K562 (cell line): ENCODE measurements at regions not wholly inside any gene's neighbourhood (a gene's known extent, or its start where the extent isn't known, plus 50 kb on each side); places are given as distances from the start of the nearest gene placed in this dataset.
A peak's percentile ranks its signal among the peaks of the same experiment; 100 is the strongest.

Source experiments
- ATAC-seq: fragments of 200-7000 bp; cut with Tn5 transposase; 3 replicates; pipeline ENCODE4 v1.9.1; 2020; ENCODE audit warnings: moderate library complexity
- BruUV-seq: library from RNA; stranded (reverse); fragments of 400-500 nt; replicated peaks from 2 replicates; lab custom pipeline; 2021; lab: Mats Ljungman, UMichigan
- CTCF ChIA-PET: fragments of 300-600 bp; formaldehyde crosslinking; extraction: SDS; loops from one replicate; lab custom pipeline; 2021; ENCODE audit warnings: low intra/inter-chr PET ratio; lab: Yijun Ruan, JAX
- POLR2A ChIA-PET: fragments of 300-600, 350-650 bp; sonication (Branson Sonifier 250); formaldehyde crosslinking; extraction: SDS; loops from one replicate; lab custom pipeline; 2021; ENCODE audit warnings: antibody characterized with exemption, inconsistent platforms; lab: Yijun Ruan, JAX
- DNase-seq, 4 experiments: peaks; one replicate each; pipeline versions ENCODE4 v3.0.0 to v3.0.0-alpha.2; 2011 to 2018; ENCODE audit warnings: low spot score in 3 of 4, mixed read lengths in 3 of 4; ENCODE audit errors: extremely low read depth in 1 of 4
- FAIRE-seq: peaks from 2 replicates; lab custom pipeline; 2011; peaks lifted over from hg19 to GRCh38; lab: Jason Lieb, UNC
- H2AFZ ChIP-seq: 2 replicates; pipeline ENCODE4 v1.6.0; 2011; ENCODE audit warnings: low read depth, low read length, control low read depth, inconsistent platforms
- H3K27ac ChIP-seq: fragments of 200-600 bp; 3 replicates; pipeline ENCODE4 v1.8.0; 2011; ENCODE audit warnings: low read depth, mild to moderate bottlenecking, control low read depth, inconsistent platforms, low read length, moderate library complexity, mixed read lengths; ENCODE audit errors: extremely low read depth
- H3K27me3 ChIP-seq, 2 experiments: fragments of 300-600 bp in 1 of 2; 2 replicates in 1 of 2; 3 replicates in 1 of 2; pipeline versions ENCODE4 v1.6.0 to v1.8.0; 2011; ENCODE audit warnings: inconsistent platforms in 2 of 2, low read length in 2 of 2, mild to moderate bottlenecking in 1 of 2, mixed read lengths in 1 of 2, moderate library complexity in 1 of 2; ENCODE audit not compliant: control insufficient read depth in 2 of 2, insufficient read depth in 2 of 2
- H3K36me3 ChIP-seq: fragments of 300-600 bp; 3 replicates; pipeline ENCODE4 v1.8.0; 2011; ENCODE audit warnings: mild to moderate bottlenecking, low read length, inconsistent platforms; ENCODE audit not compliant: control insufficient read depth, insufficient read depth
- H3K4me1 ChIP-seq, 2 experiments: fragments of 200-600 bp in 1 of 2; replicated peaks in 1 of 2; 2 replicates in 1 of 2; 3 replicates in 1 of 2; pipeline versions ENCODE4 v1.5.1 to v1.8.0; 2011; ENCODE audit warnings: inconsistent platforms in 2 of 2, low read length in 2 of 2, mild to moderate bottlenecking in 1 of 2, mixed read lengths in 1 of 2, moderate library complexity in 1 of 2; ENCODE audit not compliant: control insufficient read depth in 2 of 2, insufficient read depth in 2 of 2
- H3K4me2 ChIP-seq: 2 replicates; pipeline ENCODE4 v1.6.1; 2011; ENCODE audit warnings: low read length, control low read depth, inconsistent platforms, mixed read lengths; ENCODE audit not compliant: insufficient read depth
- H3K4me3 ChIP-seq: fragments of 200-600 bp; sonication (generic), shearing (Covaris generic); 2 replicates; pipeline ENCODE4 v1.5.1; 2016; ENCODE audit warnings: control low read depth, inconsistent platforms
- H3K79me2 ChIP-seq: fragments of 200-600 bp; 3 replicates; pipeline ENCODE4 v1.8.0; 2011; ENCODE audit warnings: low read length, inconsistent platforms; ENCODE audit not compliant: control insufficient read depth, insufficient read depth
- H3K9ac ChIP-seq, 2 experiments: 2 replicates each; pipeline versions ENCODE4 v1.6.0 to v1.6.1; 2011; ENCODE audit warnings: low read depth in 2 of 2, low read length in 2 of 2, control low read depth in 1 of 2, inconsistent platforms in 1 of 2, mild to moderate bottlenecking in 1 of 2, mixed read lengths in 1 of 2; ENCODE audit not compliant: insufficient read depth in 1 of 2
- H3K9me1 ChIP-seq: one replicate; pipeline ENCODE4 v1.6.0; 2011; ENCODE audit warnings: inconsistent platforms, mild to moderate bottlenecking, low read length, moderate library complexity; ENCODE audit not compliant: control insufficient read depth, insufficient read depth
- H3K9me3 ChIP-seq: replicated peaks from 2 replicates; pipeline ENCODE4 v1.5.1; 2011; ENCODE audit warnings: low read depth, low read length, inconsistent platforms; ENCODE audit not compliant: control insufficient read depth, insufficient read depth
- H4K20me1 ChIP-seq: replicated peaks from 2 replicates; pipeline ENCODE4 v1.6.1; 2011; ENCODE audit warnings: low read length, inconsistent platforms, mixed read lengths; ENCODE audit not compliant: control insufficient read depth, insufficient read depth
- RAD21 ChIP-seq, 2 experiments: fragments of 250-450 bp in 1 of 2; fragments of 450-650 bp in 1 of 2; sonication (Bioruptor Pico) in 1 of 2; formaldehyde crosslinking in 1 of 2; IDR thresholded peaks in 1 of 2; conservative IDR thresholded peaks in 1 of 2; 2 replicates each; pipeline versions ENCODE4 v1.4.0 to v1.8.0; 2020 to 2022; ENCODE audit warnings: mild to moderate bottlenecking in 2 of 2, moderate library complexity in 1 of 2
- SLC30A9 ChIP-seq: fragments of 250-450 bp; sonication (Bioruptor Pico); IDR thresholded peaks from 2 replicates; pipeline ENCODE4 v1.8.0; 2022; ENCODE audit warnings: mild to moderate bottlenecking, moderate library complexity
- TAL1 ChIP-seq: fragments of 450-650 bp; IDR thresholded peaks from 2 replicates; pipeline ENCODE4 v1.6.1; 2016; ENCODE audit warnings: mild to moderate bottlenecking
- TFAP4 ChIP-seq: sonication (generic); formaldehyde crosslinking; IDR thresholded peaks from 2 replicates; pipeline ENCODE4 v1.8.0; 2022; ENCODE audit warnings: missing genetic modification reagents, mild to moderate bottlenecking, moderate library complexity, borderline replicate concordance
- ZNF12 ChIP-seq: sonication (generic); formaldehyde crosslinking; IDR thresholded peaks from 2 replicates; pipeline ENCODE4 v1.4.0; 2020; ENCODE audit warnings: mild to moderate bottlenecking, missing genetic modification reagents
- ZNF639 ChIP-seq, 2 experiments: fragments of 200-800 bp in 1 of 2; sonication (Bioruptor generic) in 1 of 2; sonication (generic) in 1 of 2; formaldehyde crosslinking in 1 of 2; IDR thresholded peaks in 1 of 2; conservative IDR thresholded peaks in 1 of 2; 2 replicates each; pipeline versions ENCODE4 v1.5.0 to v1.6.1; 2016 to 2020; ENCODE audit warnings: missing compliant biosample characterization in 1 of 2, missing genetic modification characterization in 1 of 2, missing genetic modification reagents in 1 of 2
- WGBS: fragments of 100-300 bp; shearing (Covaris generic); methylation state at CpG from one replicate; pipeline ENCODE4 v1.1.6; 2016; ENCODE audit warnings: low coverage, mixed read lengths; ENCODE audit not compliant: insufficient coverage; ENCODE audit errors: missing lambda C conversion rate; 5-methylcytosine and 5-hydroxymethylcytosine counted together
- in situ Hi-C: fragments of 300-500 bp; cut with MboI; formaldehyde crosslinking; loops from 4 replicates; pipeline ENCODE4 v1.15.0; 2018; ENCODE audit warnings: inconsistent platforms, mixed read lengths
- intact Hi-C: fragments of 100-400 bp; cut with micrococcal nuclease; formaldehyde crosslinking; loops from 2 replicates; pipeline ENCODE4 v1.14.2; 2022
- TF ChIP-seq, protein P1 (sequence below): sonication (generic); formaldehyde crosslinking; IDR thresholded peaks from 2 replicates; pipeline ENCODE4 v1.8.0; 2023; ENCODE audit warnings: missing genetic modification reagents, mild to moderate bottlenecking, borderline replicate concordance
- TF ChIP-seq, protein P2 (sequence below), 3 experiments: IDR thresholded peaks in 2 of 3; conservative IDR thresholded peaks in 1 of 3; 2 replicates each; pipeline ENCODE4 v1.5.1; 2011 to 2012; ENCODE audit warnings: low read length in 3 of 3, mild to moderate bottlenecking in 3 of 3, control low read depth in 2 of 3, improper control_type of control experiment in 1 of 3, inconsistent platforms in 1 of 3, low read depth in 1 of 3, mixed read lengths in 1 of 3, moderate library complexity in 1 of 3; ENCODE audit not compliant: insufficient read depth in 2 of 3

DNA sequence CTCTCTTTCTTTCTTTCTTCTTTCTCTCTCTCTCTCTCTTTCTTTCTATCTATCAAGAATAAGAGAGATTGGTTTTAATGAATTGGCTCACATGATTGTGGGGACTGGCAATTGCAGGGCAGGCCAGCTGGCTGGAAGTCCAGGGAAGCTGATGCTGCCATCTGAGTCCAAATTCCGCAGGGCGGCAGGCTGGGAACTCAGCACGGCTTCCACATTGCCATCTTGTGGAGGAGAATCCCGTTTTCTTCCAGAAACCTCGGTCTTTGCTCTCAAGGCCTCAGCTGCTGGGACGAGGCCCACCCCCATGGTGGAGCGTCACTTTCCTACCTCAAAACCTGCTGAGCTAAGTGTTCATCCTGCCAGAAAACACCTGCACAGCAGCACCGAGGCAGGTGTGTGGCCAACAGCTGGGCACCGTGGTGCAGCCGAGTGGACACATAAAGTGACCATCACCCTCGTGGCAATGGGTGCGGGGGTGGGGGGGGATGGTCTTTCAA is 58.8 kb upstream of the SLCO4A1 start:
- no TSS peak for BruUV-seq
- no peaks in the 10 kb centered on the region for H3K9me1 ChIP-seq
- peaks cover 0 to 21% of the 10 kb centered on the region in 2 experiments; a peak in 2 of 5 replicates for H3K4me1 ChIP-seq
- no peaks in the 10 kb centered on the region for H3K36me3 ChIP-seq
- intact Hi-C loops (loop anchor here (2.0 kb wide), 1 partner anchor 33 kb away; no protein-coding TSS in a partner anchor), in situ Hi-C loops (no loop called here)
- H3K9me3 ChIP-seq = no peaks in the 10 kb centered on the region
- H3K4me2 ChIP-seq = no peak overlapping the region
- no peak overlapping the region for H3K9ac ChIP-seq
- WGBS = 2% methylated on average over 11 of the region's 12 CpGs
- H3K27me3 ChIP-seq = peaks cover 16 to 80% of the 10 kb centered on the region in 2 experiments; a peak in 4 of 5 replicates
- H2AFZ ChIP-seq = no peak overlapping the region
- ATAC-seq (no peak), DNase-seq (peak in 1 of 4 experiments; percentile 18), FAIRE-seq (no peak)
- no peak overlapping the region for H3K27ac ChIP-seq
- H3K79me2 ChIP-seq = no peaks in the 10 kb centered on the region
- CTCF ChIA-PET = interaction anchor here (0.6 kb wide), 1 partner anchor 603 kb away, joined by 3 read pairs; no protein-coding TSS in a partner anchor
- POLR2A ChIA-PET = no interaction called here
- H4K20me1 ChIP-seq = peaks cover 12% of the 10 kb centered on the region; the same call in 1 of the 2 replicates
- H3K4me3 ChIP-seq = no peak overlapping the region
- TF ChIP-seq ZNF12 (no peak), RAD21 (CRISPR knock-in tag; conservative IDR thresholded peaks at IDR 0.05 in 1 of 2, IDR thresholded peaks at IDR 0.05 in 1 of 2) (peak in 1 of 2 experiments; percentile 40; a peak in 2 of 4 replicates), SLC30A9 (CRISPR knock-in tag) (no peak), TAL1 (no peak), TFAP4 (peak; percentile 17; the same call in 1 of the 2 replicates), ZNF639 (CRISPR knock-in tag; conservative IDR thresholded peaks at IDR 0.05 in 1 of 2, IDR thresholded peaks at IDR 0.05 in 1 of 2) (no peak)
- TF ChIP-seq, protein P1, sequence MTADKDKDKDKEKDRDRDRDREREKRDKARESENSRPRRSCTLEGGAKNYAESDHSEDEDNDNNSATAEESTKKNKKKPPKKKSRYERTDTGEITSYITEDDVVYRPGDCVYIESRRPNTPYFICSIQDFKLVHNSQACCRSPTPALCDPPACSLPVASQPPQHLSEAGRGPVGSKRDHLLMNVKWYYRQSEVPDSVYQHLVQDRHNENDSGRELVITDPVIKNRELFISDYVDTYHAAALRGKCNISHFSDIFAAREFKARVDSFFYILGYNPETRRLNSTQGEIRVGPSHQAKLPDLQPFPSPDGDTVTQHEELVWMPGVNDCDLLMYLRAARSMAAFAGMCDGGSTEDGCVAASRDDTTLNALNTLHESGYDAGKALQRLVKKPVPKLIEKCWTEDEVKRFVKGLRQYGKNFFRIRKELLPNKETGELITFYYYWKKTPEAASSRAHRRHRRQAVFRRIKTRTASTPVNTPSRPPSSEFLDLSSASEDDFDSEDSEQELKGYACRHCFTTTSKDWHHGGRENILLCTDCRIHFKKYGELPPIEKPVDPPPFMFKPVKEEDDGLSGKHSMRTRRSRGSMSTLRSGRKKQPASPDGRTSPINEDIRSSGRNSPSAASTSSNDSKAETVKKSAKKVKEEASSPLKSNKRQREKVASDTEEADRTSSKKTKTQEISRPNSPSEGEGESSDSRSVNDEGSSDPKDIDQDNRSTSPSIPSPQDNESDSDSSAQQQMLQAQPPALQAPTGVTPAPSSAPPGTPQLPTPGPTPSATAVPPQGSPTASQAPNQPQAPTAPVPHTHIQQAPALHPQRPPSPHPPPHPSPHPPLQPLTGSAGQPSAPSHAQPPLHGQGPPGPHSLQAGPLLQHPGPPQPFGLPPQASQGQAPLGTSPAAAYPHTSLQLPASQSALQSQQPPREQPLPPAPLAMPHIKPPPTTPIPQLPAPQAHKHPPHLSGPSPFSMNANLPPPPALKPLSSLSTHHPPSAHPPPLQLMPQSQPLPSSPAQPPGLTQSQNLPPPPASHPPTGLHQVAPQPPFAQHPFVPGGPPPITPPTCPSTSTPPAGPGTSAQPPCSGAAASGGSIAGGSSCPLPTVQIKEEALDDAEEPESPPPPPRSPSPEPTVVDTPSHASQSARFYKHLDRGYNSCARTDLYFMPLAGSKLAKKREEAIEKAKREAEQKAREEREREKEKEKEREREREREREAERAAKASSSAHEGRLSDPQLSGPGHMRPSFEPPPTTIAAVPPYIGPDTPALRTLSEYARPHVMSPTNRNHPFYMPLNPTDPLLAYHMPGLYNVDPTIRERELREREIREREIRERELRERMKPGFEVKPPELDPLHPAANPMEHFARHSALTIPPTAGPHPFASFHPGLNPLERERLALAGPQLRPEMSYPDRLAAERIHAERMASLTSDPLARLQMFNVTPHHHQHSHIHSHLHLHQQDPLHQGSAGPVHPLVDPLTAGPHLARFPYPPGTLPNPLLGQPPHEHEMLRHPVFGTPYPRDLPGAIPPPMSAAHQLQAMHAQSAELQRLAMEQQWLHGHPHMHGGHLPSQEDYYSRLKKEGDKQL (CRISPR knock-in tag) = no peak
- TF ChIP-seq, protein P2, sequence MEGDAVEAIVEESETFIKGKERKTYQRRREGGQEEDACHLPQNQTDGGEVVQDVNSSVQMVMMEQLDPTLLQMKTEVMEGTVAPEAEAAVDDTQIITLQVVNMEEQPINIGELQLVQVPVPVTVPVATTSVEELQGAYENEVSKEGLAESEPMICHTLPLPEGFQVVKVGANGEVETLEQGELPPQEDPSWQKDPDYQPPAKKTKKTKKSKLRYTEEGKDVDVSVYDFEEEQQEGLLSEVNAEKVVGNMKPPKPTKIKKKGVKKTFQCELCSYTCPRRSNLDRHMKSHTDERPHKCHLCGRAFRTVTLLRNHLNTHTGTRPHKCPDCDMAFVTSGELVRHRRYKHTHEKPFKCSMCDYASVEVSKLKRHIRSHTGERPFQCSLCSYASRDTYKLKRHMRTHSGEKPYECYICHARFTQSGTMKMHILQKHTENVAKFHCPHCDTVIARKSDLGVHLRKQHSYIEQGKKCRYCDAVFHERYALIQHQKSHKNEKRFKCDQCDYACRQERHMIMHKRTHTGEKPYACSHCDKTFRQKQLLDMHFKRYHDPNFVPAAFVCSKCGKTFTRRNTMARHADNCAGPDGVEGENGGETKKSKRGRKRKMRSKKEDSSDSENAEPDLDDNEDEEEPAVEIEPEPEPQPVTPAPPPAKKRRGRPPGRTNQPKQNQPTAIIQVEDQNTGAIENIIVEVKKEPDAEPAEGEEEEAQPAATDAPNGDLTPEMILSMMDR (IDR thresholded peaks at IDR 0.05 in 2 of 3, conservative IDR thresholded peaks at IDR 0.05 in 1 of 3; ENCODE audit: insufficient read depth in 2 of 3, low read depth in 1 of 3, low read length in 3 of 3) = peak in 2 of 3 experiments; percentile 37; a peak in 3 of 6 replicates
